MG63 (cell line): ENCODE measurements at regions not wholly inside any gene's neighbourhood (a gene's known extent, or its start where the extent isn't known, plus 50 kb on each side); places are given as distances from the start of the nearest gene placed in this dataset.

Source experiments
- DNase-seq: peaks from one replicate; pipeline ENCODE4 v3.0.0-alpha.2; 2020
- H3K27me3 ChIP-seq: fragments of 250-450 bp; sonication (Bioruptor Pico); 2 replicates; pipeline ENCODE4 v1.5.1; 2020; ENCODE audit warnings: mild to moderate bottlenecking, moderate library complexity
- H3K36me3 ChIP-seq: fragments of 250-450 bp; sonication (Bioruptor Pico); 2 replicates; pipeline ENCODE4 v1.5.1; 2020; ENCODE audit warnings: mild to moderate bottlenecking, moderate library complexity
- H3K4me3 ChIP-seq: fragments of 250-450 bp; sonication (Bioruptor Pico); 2 replicates; pipeline ENCODE4 v1.5.1; 2020; ENCODE audit warnings: mild to moderate bottlenecking, moderate library complexity
- H3K9me3 ChIP-seq: fragments of 250-450 bp; sonication (Bioruptor Pico); 2 replicates; pipeline ENCODE4 v1.5.1; 2020; ENCODE audit warnings: mild to moderate bottlenecking, moderate library complexity

- Histone ChIP-seq H3K9me3 (no peaks in the 10 kb centered on the region), H3K36me3 (no peaks in the 10 kb centered on the region), H3K4me3 (no peak overlapping the region), H3K27me3 (peaks cover 8% of the 10 kb centered on the region; the same call in 1 of the 2 replicates)
- no peak for DNase-seq
Observed at GRCh38 chr5:152337484-152337883, 67.6 kb downstream of the NMUR2 start.

- no peaks in the 10 kb centered on the region for H3K9me3 ChIP-seq
- DNase-seq, result no peak
- H3K36me3 ChIP-seq, result no peaks in the 10 kb centered on the region
- H3K4me3 ChIP-seq, result no peak overlapping the region
- peaks cover 8% of the 10 kb centered on the region; the same call in 1 of the 2 replicates for H3K27me3 ChIP-seq
Observed at GRCh38 chr5:152335461-152335860, 69.6 kb downstream of the NMUR2 start.

- H3K9me3 ChIP-seq, result no peaks in the 10 kb centered on the region
- no peaks in the 10 kb centered on the region for H3K36me3 ChIP-seq
- DNase-seq, result no peak
- no peak overlapping the region for H3K4me3 ChIP-seq
- peaks cover 7% of the 10 kb centered on the region; the same call in 1 of the 2 replicates for H3K27me3 ChIP-seq
Observed at GRCh38 chr5:152332716-152333460, 72.2 kb downstream of the NMUR2 start.

- Histone ChIP-seq H3K36me3 (no peaks in the 10 kb centered on the region), H3K9me3 (no peaks in the 10 kb centered on the region), H3K27me3 (0 out of 2 replicates have a peak, but pooled peaks cover under 1% of the 10 kb centered on the region), H3K4me3 (no peak overlapping the region)
- no peak for DNase-seq
Observed at GRCh38 chr5:152331718-152332117, 73.4 kb downstream of the NMUR2 start.

GRCh38 chr5:152331006-152331405 is 74.1 kb downstream of the NMUR2 start:
- Histone ChIP-seq H3K36me3 (no peaks in the 10 kb centered on the region), H3K9me3 (no peaks in the 10 kb centered on the region), H3K4me3 (no peak overlapping the region), H3K27me3 (no peaks in the 10 kb centered on the region)
- no peak for DNase-seq

GRCh38 chr5:152329761-152330283 is 75.3 kb downstream of the NMUR2 start:
- Histone ChIP-seq H3K27me3 (no peaks in the 10 kb centered on the region), H3K9me3 (no peaks in the 10 kb centered on the region), H3K4me3 (no peak overlapping the region), H3K36me3 (no peaks in the 10 kb centered on the region)
- no peak for DNase-seq

- no peak for DNase-seq
- Histone ChIP-seq H3K36me3 (no peaks in the 10 kb centered on the region), H3K9me3 (no peaks in the 10 kb centered on the region), H3K27me3 (no peaks in the 10 kb centered on the region), H3K4me3 (no peak overlapping the region)
Observed at GRCh38 chr5:152329207-152329606, 75.9 kb downstream of the NMUR2 start.

- Histone ChIP-seq H3K9me3 (no peaks in the 10 kb centered on the region), H3K4me3 (no peak overlapping the region), H3K27me3 (no peaks in the 10 kb centered on the region; the same call in 1 of the 2 replicates), H3K36me3 (no peaks in the 10 kb centered on the region)
- DNase-seq, result no peak
Observed at GRCh38 chr5:152315942-152316341, 89.1 kb downstream of the NMUR2 start.

- no peak for DNase-seq
- H3K27me3 ChIP-seq, result peaks cover 2% of the 10 kb centered on the region; the same call in 1 of the 2 replicates
- no peak overlapping the region for H3K4me3 ChIP-seq
- H3K36me3 ChIP-seq, result no peaks in the 10 kb centered on the region
- H3K9me3 ChIP-seq, result no peaks in the 10 kb centered on the region
Observed at GRCh38 chr5:152314196-152314829, 90.8 kb downstream of the NMUR2 start.

GRCh38 chr5:152309926-152310450 is 95.1 kb downstream of the NMUR2 start:
- DNase-seq, result no peak
- Histone ChIP-seq H3K27me3 (peaks cover 6% of the 10 kb centered on the region; the same call in 1 of the 2 replicates), H3K36me3 (no peaks in the 10 kb centered on the region), H3K4me3 (no peak overlapping the region), H3K9me3 (no peaks in the 10 kb centered on the region; the same call in 1 of the 2 replicates)

- DNase-seq, result no peak
- Histone ChIP-seq H3K27me3 (peaks cover 6% of the 10 kb centered on the region; the same call in 1 of the 2 replicates), H3K36me3 (no peaks in the 10 kb centered on the region), H3K9me3 (no peaks in the 10 kb centered on the region; the same call in 1 of the 2 replicates), H3K4me3 (no peak overlapping the region)
Observed at GRCh38 chr5:152306386-152306785, 98.7 kb downstream of the NMUR2 start.

GRCh38 chr5:152305525-152305924 is 99.6 kb downstream of the NMUR2 start:
- Histone ChIP-seq H3K4me3 (no peak overlapping the region), H3K27me3 (peaks cover 3% of the 10 kb centered on the region; the same call in 1 of the 2 replicates), H3K36me3 (no peaks in the 10 kb centered on the region), H3K9me3 (no peaks in the 10 kb centered on the region; the same call in 1 of the 2 replicates)
- no peak for DNase-seq

- no peak overlapping the region for H3K4me3 ChIP-seq
- no peaks in the 10 kb centered on the region for H3K36me3 ChIP-seq
- no peak for DNase-seq
- peaks cover 3% of the 10 kb centered on the region; the same call in 1 of the 2 replicates for H3K27me3 ChIP-seq
- H3K9me3 ChIP-seq, result no peaks in the 10 kb centered on the region; the same call in 1 of the 2 replicates
Observed at GRCh38 chr5:152303841-152304240, 101.2 kb downstream of the NMUR2 start.

GRCh38 chr5:152297866-152298265 is 107.2 kb downstream of the NMUR2 start:
- no peak overlapping the region for H3K4me3 ChIP-seq
- H3K9me3 ChIP-seq, result no peaks in the 10 kb centered on the region
- no peaks in the 10 kb centered on the region for H3K36me3 ChIP-seq
- DNase-seq, result no peak
- no peaks in the 10 kb centered on the region for H3K27me3 ChIP-seq

- H3K36me3 ChIP-seq, result no peaks in the 10 kb centered on the region
- no peaks in the 10 kb centered on the region for H3K9me3 ChIP-seq
- DNase-seq, result no peak
- no peak overlapping the region for H3K4me3 ChIP-seq
- no peaks in the 10 kb centered on the region for H3K27me3 ChIP-seq
Observed at GRCh38 chr5:152293189-152293588, 111.9 kb downstream of the NMUR2 start.

- no peaks in the 10 kb centered on the region for H3K27me3 ChIP-seq
- no peaks in the 10 kb centered on the region for H3K36me3 ChIP-seq
- no peaks in the 10 kb centered on the region for H3K9me3 ChIP-seq
- H3K4me3 ChIP-seq, result no peak overlapping the region
- DNase-seq, result no peak
Observed at GRCh38 chr5:152290181-152290580, 114.9 kb downstream of the NMUR2 start.

GRCh38 chr5:152288917-152289595 is 116.0 kb downstream of the NMUR2 start:
- H3K4me3 ChIP-seq, result no peak overlapping the region
- no peaks in the 10 kb centered on the region for H3K27me3 ChIP-seq
- H3K9me3 ChIP-seq, result no peaks in the 10 kb centered on the region
- peak; percentile 86 for DNase-seq
- H3K36me3 ChIP-seq, result no peaks in the 10 kb centered on the region
